Vagina (tissue), 2 donors: ENCODE measurements at regions not wholly inside any gene's neighbourhood (a gene's known extent, or its start where the extent isn't known, plus 50 kb on each side); places are given as distances from the start of the nearest gene placed in this dataset.

Experiments used
- DNase-seq, 2 donors: peaks; one replicate each; pipeline ENCODE4 v3.0.0-alpha.2; 2017; ENCODE audit errors: extremely low spot score in 2 of 2
- H3K27ac ChIP-seq: fragments of 200-600 bp; sonication (generic); one replicate; pipeline ENCODE4 v1.5.1; 2019
- H3K27me3 ChIP-seq: fragments of 200-600 bp; sonication (generic); one replicate; pipeline ENCODE4 v1.5.1; 2019
- H3K36me3 ChIP-seq, 2 donors: fragments of 200-600 bp; sonication (generic); one replicate each; pipeline ENCODE4 v1.5.1; 2017 to 2019
- H3K4me1 ChIP-seq: fragments of 200-600 bp; sonication (generic); one replicate; pipeline ENCODE4 v1.5.1; 2019
- H3K4me3 ChIP-seq, 2 donors: fragments of 200-600 bp; sonication (generic); 1 replicate in 1 of 2; 2 replicates in 1 of 2; pipeline ENCODE4 v1.5.1; 2016 to 2019
- H3K9me3 ChIP-seq: fragments of 200-600 bp; sonication (generic); one replicate; pipeline ENCODE4 v1.5.1; 2019
- POLR2A ChIP-seq, 2 donors: fragments of 450-650 bp; IDR thresholded peaks; one replicate each; pipeline ENCODE4 v1.6.1; 2017; ENCODE audit warnings: antibody characterized with exemption in 2 of 2, mild to moderate bottlenecking in 2 of 2, moderate library complexity in 2 of 2
- POLR2AphosphoS5 ChIP-seq, 2 donors: sonication (generic); formaldehyde crosslinking; IDR thresholded peaks; one replicate each; pipeline ENCODE4 v1.9.0; 2017; ENCODE audit warnings: antibody characterized with exemption in 2 of 2, mild to moderate bottlenecking in 2 of 2, low read depth in 1 of 2; ENCODE audit not compliant: insufficient read depth in 1 of 2
- intact Hi-C: fragments of 100-400 bp; cut with DNase I; formaldehyde crosslinking; loops from one replicate; pipeline ENCODE4 v1.15.1; 2023
- TF ChIP-seq, protein P1 (sequence below), 3 experiments: fragments of 450-650 bp in 2 of 3; fragments of 200-600 bp in 1 of 3; sonication (generic) in 1 of 3; IDR thresholded peaks; one replicate each; pipeline ENCODE4 v1.5.1; 2017 to 2019; ENCODE audit warnings: antibody characterized with exemption in 3 of 3, mild to moderate bottlenecking in 2 of 3, moderate library complexity in 2 of 3

DNA sequence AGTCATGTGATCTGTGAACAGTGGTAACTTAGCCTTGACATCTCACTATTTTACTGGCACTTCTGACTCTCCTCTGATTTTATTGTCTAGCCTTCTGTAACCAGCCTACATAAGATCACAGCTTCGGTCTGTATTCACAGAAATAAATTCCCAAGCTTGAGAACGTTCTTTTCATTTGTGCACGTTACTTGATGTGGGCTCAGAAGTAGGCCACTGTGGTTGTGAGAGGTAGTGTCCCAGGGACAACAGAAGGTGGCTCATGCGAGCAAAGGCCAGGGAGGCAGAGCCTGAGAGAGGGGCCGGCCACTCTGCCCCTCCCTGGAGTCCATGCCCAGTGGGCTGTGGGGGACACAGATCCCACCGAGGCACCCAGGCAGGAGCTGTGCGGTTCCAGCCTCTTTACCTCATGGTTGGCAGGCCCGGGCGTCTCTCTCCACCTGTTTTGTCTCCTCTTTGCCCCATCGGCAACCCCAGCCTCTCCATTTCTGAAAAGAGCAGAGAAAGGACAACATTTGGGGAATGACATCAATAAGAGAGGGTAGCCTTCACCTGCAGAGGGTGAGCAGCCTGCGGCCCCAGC is 207.5 kb upstream of the CST7 start:
- Histone ChIP-seq H3K4me1 (no peaks in the 10 kb centered on the region), H3K9me3 (no peaks in the 10 kb centered on the region), H3K27me3 (no peaks in the 10 kb centered on the region), H3K36me3 (no peaks in the 10 kb centered on the region), H3K4me3 (no peak overlapping the region), H3K27ac (no peak overlapping the region)
- DNase-seq, result peak in 1 of 2 donors; percentile 76
- TF ChIP-seq POLR2A (IDR thresholded peaks at IDR 0.05), result no peak
- TF ChIP-seq POLR2AphosphoS5 (IDR thresholded peaks at IDR 0.05; ENCODE audit: insufficient read depth in 1 of 2, low read depth in 1 of 2), result no peak
- intact Hi-C loops, result no loop called here

DNA sequence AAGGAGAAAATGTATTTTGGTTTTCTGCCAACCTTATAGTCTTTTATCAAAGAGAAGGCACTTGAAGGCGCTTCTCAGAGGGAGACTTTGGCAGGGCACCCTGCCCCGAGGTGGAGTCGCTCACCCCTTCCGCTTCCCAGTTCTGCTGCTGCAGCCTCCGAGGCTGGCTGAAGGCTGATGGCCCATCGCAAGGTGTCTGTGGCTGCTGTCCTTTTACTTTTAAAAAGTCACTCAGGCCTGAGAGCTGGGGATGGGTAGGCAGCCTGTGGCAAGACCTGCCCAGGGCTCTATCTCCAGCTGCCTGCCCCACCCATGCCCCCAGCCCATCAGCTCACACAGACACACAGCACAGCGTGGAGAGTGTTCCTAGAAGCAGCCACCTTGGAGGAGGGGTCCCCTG is 206.6 kb upstream of the CST7 start:
- no peaks in the 10 kb centered on the region for H3K27me3 ChIP-seq
- H3K9me3 ChIP-seq, result no peaks in the 10 kb centered on the region
- peak in 1 of 2 donors; percentile 72 for DNase-seq
- H3K4me3 ChIP-seq, result no peak overlapping the region
- intact Hi-C loops, result no loop called here
- H3K27ac ChIP-seq, result no peak overlapping the region
- no peaks in the 10 kb centered on the region for H3K36me3 ChIP-seq
- H3K4me1 ChIP-seq, result no peaks in the 10 kb centered on the region
- TF ChIP-seq POLR2AphosphoS5 (IDR thresholded peaks at IDR 0.05; ENCODE audit: insufficient read depth in 1 of 2, low read depth in 1 of 2) (no peak), POLR2A (IDR thresholded peaks at IDR 0.05) (no peak)
- TF ChIP-seq, protein P1, sequence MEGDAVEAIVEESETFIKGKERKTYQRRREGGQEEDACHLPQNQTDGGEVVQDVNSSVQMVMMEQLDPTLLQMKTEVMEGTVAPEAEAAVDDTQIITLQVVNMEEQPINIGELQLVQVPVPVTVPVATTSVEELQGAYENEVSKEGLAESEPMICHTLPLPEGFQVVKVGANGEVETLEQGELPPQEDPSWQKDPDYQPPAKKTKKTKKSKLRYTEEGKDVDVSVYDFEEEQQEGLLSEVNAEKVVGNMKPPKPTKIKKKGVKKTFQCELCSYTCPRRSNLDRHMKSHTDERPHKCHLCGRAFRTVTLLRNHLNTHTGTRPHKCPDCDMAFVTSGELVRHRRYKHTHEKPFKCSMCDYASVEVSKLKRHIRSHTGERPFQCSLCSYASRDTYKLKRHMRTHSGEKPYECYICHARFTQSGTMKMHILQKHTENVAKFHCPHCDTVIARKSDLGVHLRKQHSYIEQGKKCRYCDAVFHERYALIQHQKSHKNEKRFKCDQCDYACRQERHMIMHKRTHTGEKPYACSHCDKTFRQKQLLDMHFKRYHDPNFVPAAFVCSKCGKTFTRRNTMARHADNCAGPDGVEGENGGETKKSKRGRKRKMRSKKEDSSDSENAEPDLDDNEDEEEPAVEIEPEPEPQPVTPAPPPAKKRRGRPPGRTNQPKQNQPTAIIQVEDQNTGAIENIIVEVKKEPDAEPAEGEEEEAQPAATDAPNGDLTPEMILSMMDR (IDR thresholded peaks at IDR 0.05), result no peak

DNA sequence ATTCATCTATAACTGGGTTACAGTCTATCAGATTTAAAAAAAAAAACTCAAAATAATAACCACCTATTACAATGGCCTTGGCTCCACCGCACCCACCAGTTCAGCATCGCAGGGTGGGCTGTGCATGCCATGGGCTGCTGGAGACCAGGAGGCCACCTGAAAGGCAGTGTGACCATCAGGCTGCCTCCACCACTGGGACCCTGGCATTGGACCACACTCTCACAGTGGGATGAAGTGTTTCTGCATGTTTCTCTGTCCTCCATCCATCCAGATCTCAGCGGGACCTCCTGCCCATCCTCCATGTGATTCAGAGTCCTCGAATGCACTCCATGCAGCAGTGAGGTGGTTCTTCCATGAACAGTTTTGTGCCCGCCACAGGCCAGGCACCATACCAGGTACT is 206.1 kb upstream of the CST7 start:
- TF ChIP-seq POLR2AphosphoS5 (IDR thresholded peaks at IDR 0.05; ENCODE audit: insufficient read depth in 1 of 2, low read depth in 1 of 2), result no peak
- TF ChIP-seq POLR2A (IDR thresholded peaks at IDR 0.05), result no peak
- TF ChIP-seq, protein P1 (IDR thresholded peaks at IDR 0.05), result no peak
- Histone ChIP-seq H3K4me1 (no peaks in the 10 kb centered on the region), H3K27ac (no peak overlapping the region), H3K27me3 (no peaks in the 10 kb centered on the region), H3K4me3 (no peak overlapping the region), H3K9me3 (no peaks in the 10 kb centered on the region), H3K36me3 (no peaks in the 10 kb centered on the region)
- intact Hi-C loops, result no loop called here
- peak in 1 of 2 donors; percentile 85 for DNase-seq

DNA sequence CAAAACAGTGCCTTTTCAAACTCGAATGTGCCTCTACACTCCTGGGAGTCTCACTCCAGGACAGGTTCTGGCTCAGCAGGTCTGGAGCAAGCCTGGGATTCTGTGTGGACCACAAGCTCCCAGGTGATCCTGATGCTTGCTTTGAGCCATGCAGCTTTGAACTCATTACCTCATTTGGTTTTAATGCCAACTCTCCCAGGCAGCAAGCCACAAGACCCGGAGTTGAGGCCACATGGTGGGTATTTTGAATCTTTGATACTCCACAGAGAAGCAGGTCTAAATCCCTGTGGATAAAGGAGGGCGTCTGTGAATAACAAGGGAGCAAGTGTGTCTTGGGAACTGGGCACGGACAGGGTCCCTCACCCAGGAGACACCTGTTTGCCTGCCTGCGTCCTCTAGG is 205.4 kb upstream of the CST7 start:
- H3K9me3 ChIP-seq, result no peaks in the 10 kb centered on the region
- TF ChIP-seq POLR2AphosphoS5 (IDR thresholded peaks at IDR 0.05; ENCODE audit: insufficient read depth in 1 of 2, low read depth in 1 of 2) (no peak), POLR2A (IDR thresholded peaks at IDR 0.05) (no peak)
- TF ChIP-seq, protein P1 (IDR thresholded peaks at IDR 0.05), result no peak
- no peaks in the 10 kb centered on the region for H3K4me1 ChIP-seq
- no peak overlapping the region for H3K27ac ChIP-seq
- no peak for DNase-seq
- intact Hi-C loops, result no loop called here
- H3K36me3 ChIP-seq, result no peaks in the 10 kb centered on the region
- no peaks in the 10 kb centered on the region for H3K27me3 ChIP-seq
- no peak overlapping the region for H3K4me3 ChIP-seq

DNA sequence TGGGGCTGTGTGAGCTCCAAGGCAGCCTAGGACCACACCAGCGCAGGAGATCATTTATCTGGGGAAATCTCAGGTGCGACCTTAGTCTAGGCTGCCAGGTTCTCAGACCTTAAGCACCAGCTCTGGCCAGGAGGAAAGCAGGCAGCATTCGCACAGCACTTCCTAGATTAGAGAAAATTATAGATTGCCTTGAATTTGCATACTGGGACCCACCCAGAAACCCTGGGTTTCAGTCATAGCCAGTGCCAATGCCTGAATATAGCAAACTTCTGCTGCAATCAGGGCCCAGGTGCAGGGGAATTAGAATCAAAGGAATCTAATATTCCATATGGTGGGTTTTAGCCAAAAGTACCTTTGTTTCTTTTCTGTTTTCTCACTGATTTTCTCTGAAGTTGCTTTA is 204.3 kb upstream of the CST7 start:
- H3K36me3 ChIP-seq, result no peaks in the 10 kb centered on the region
- intact Hi-C loops, result no loop called here
- H3K4me3 ChIP-seq, result no peak overlapping the region
- H3K27me3 ChIP-seq, result no peaks in the 10 kb centered on the region
- DNase-seq, result no peak
- TF ChIP-seq, protein P1 (IDR thresholded peaks at IDR 0.05), result no peak
- no peak for TF ChIP-seq POLR2A (IDR thresholded peaks at IDR 0.05)
- TF ChIP-seq POLR2AphosphoS5 (IDR thresholded peaks at IDR 0.05; ENCODE audit: insufficient read depth in 1 of 2, low read depth in 1 of 2), result no peak
- H3K9me3 ChIP-seq, result no peaks in the 10 kb centered on the region
- no peaks in the 10 kb centered on the region for H3K4me1 ChIP-seq
- H3K27ac ChIP-seq, result no peak overlapping the region
